ENCODE measurements at regions not wholly inside any gene's neighbourhood (a gene's known extent, or its start where the extent isn't known, plus 50 kb on each side); places are given as distances from the start of the nearest gene placed in this dataset.

DNA sequence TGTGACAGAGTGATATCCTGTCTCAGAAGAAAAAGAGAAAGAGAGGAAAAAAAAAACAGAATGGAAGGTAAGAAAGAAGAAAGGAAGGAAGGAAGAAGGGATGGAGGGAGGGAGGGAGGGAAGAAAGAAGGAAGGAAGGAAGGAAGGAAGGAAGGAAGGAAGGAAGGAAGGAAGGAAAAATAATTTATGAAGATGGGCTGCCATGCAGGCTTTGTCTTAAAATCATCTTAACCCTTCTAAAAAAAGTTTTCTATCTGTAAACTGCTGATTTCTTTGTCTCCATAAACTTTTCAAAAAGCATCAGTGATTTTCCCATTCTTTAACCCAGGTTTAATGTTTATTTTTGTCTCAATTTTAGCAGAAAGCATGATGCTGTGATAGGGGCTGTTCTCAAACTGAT is 1154.1 kb upstream of the CDH6 start:
- H3K27ac Mint-ChIP-seq: no peak overlapping the region
- no peaks in the 10 kb centered on the region for H3K36me3 Mint-ChIP-seq
- ChIA-PET POLR2A (no interaction called here), CTCF (no interaction called here)
- intact Hi-C loops (cut with micrococcal nuclease): no loop called here
- no peaks in the 10 kb centered on the region for H3K27me3 Mint-ChIP-seq
- no peak for DNase-seq
- H3K4me3 Mint-ChIP-seq: no peak overlapping the region
- no peaks in the 10 kb centered on the region for H3K4me1 Mint-ChIP-seq (ENCODE audit: low read depth)
- H3K9me3 Mint-ChIP-seq: peaks cover 3% of the 10 kb centered on the region

DNA sequence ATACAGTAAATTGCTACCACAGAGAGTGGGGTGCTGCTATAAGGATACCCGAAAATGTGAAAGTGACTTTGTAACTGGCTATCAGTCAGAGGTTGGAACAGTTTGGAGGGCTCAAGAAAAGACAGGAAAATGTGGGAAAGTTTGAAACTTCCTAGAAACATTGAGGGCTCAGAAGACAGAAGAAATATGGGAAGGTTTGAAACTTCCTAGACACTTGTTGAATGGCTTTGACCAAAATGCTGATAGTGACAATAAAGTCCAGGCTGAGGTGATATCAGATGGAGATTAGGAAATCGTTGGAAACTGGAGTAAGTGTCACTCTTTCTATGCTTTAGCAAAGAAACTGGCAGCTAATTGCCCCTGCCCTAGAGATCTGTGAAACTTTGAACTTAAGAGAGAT is 1158.6 kb upstream of the CDH6 start:
- intact Hi-C loops (cut with micrococcal nuclease): no loop called here
- H3K4me3 Mint-ChIP-seq: no peak overlapping the region
- H3K36me3 Mint-ChIP-seq: no peaks in the 10 kb centered on the region
- CTCF ChIA-PET: no interaction called here
- no peak for DNase-seq
- H3K27ac Mint-ChIP-seq: no peak overlapping the region
- no peaks in the 10 kb centered on the region for H3K4me1 Mint-ChIP-seq (ENCODE audit: low read depth)
- H3K9me3 Mint-ChIP-seq: peaks cover 3% of the 10 kb centered on the region
- H3K27me3 Mint-ChIP-seq: no peaks in the 10 kb centered on the region
- POLR2A ChIA-PET: no interaction called here

DNA sequence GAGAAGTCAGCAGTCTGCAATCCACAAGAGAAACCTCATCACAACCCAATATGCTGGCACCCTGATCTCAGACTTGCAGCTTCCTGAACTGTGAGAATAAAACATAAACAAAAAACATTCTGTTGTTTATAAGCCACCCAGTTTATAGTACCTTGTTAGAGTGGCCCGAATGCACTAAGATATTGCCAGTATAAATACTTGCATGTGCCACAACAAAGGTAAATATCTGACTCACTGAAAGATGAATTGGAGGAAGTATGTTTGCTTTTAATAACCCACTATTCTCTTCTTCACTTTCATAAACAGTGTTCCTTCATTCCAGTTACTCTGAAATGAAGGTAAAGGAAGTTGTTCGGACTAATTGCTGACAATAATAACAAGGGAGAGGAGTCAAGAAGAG is 1163.4 kb upstream of the CDH6 start:
- Mint-ChIP-seq H3K4me3 (no peak overlapping the region), H3K9me3 (peaks cover 8% of the 10 kb centered on the region), H3K27ac (no peak overlapping the region), H3K36me3 (no peaks in the 10 kb centered on the region), H3K27me3 (no peaks in the 10 kb centered on the region), H3K4me1 (ENCODE audit: low read depth) (no peaks in the 10 kb centered on the region)
- CTCF ChIA-PET: no interaction called here
- intact Hi-C loops (cut with micrococcal nuclease): no loop called here
- POLR2A ChIA-PET: no interaction called here
- no peak for DNase-seq

DNA sequence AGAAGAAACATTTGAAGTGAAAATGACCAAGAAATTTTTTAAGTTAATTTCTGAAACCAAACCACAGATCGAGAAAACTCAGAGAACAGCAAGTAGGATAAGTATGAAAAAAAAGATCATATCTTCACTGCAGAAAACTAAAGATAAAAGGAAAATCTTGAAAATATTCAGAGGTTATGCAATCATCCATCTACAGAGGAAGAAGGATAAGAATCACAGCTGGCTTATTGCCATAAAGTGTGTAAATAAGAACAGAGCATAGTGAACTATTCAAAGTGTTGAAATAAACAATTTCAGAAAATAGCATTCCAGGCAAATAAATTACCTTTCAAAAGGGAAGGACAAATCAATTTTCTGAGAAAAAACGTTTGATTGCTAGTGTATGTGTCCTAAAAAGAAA is 1191.7 kb upstream of the CDH6 start:
- no peak for DNase-seq
- no peaks in the 10 kb centered on the region for H3K27me3 Mint-ChIP-seq
- H3K9me3 Mint-ChIP-seq: peaks cover 29% of the 10 kb centered on the region
- no peaks in the 10 kb centered on the region for H3K36me3 Mint-ChIP-seq
- intact Hi-C loops (cut with micrococcal nuclease): no loop called here
- no peak overlapping the region for H3K27ac Mint-ChIP-seq
- H3K4me1 Mint-ChIP-seq (ENCODE audit: low read depth): no peaks in the 10 kb centered on the region
- ChIA-PET CTCF (no interaction called here), POLR2A (no interaction called here)
- H3K4me3 Mint-ChIP-seq: no peak overlapping the region

DNA sequence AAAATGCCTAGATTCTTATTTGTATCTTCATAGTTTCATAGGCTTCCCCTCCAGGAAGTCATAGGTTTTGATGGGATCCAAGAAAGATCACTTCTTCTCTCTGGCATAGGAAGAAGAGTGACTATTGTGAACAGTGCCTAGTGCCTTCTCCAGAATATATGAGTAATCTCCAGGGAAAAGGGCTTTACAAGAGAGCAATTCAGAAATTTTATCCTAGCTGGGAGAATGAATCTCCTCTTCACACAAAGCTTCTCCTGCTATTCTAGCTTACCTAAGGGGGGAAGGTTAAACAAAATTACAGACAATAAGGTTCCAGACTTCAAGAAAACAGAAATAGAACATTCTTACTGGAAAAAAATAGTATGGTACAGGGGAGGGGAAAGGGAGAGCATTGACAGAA is 1193.3 kb upstream of the CDH6 start:
- POLR2A ChIA-PET: no interaction called here
- H3K9me3 Mint-ChIP-seq: peaks cover 24% of the 10 kb centered on the region
- CTCF ChIA-PET: no interaction called here
- H3K4me3 Mint-ChIP-seq: no peak overlapping the region
- no peak for DNase-seq
- no peaks in the 10 kb centered on the region for H3K27me3 Mint-ChIP-seq
- no peaks in the 10 kb centered on the region for H3K4me1 Mint-ChIP-seq (ENCODE audit: low read depth)
- no peaks in the 10 kb centered on the region for H3K36me3 Mint-ChIP-seq
- no peak overlapping the region for H3K27ac Mint-ChIP-seq
- intact Hi-C loops (cut with micrococcal nuclease): no loop called here

DNA sequence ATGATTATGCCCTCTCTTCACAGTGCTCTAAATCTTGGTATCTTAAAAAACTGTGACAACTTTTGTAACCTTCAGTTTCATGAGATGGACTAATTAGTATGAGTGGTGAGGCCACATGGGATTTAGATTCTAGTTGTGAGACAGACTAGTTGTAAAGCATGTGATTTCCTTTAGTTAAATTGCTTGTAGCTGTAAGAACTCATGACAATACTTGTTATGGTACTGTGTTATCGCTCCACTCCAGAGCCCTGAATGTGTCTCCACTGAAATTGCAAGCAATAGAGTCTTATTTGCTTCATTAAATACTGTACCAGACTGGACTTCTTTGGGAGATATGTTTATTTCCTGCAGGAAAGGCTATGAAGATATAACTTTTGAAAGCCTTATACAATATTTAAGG is 1198.3 kb upstream of the CDH6 start:
- ChIA-PET POLR2A (no interaction called here), CTCF (no interaction called here)
- Mint-ChIP-seq H3K36me3 (no peaks in the 10 kb centered on the region), H3K27me3 (no peaks in the 10 kb centered on the region), H3K27ac (no peak overlapping the region), H3K4me1 (ENCODE audit: low read depth) (no peaks in the 10 kb centered on the region), H3K9me3 (peaks cover 20% of the 10 kb centered on the region), H3K4me3 (no peak overlapping the region)
- DNase-seq: no peak
- intact Hi-C loops (cut with micrococcal nuclease): no loop called here

DNA sequence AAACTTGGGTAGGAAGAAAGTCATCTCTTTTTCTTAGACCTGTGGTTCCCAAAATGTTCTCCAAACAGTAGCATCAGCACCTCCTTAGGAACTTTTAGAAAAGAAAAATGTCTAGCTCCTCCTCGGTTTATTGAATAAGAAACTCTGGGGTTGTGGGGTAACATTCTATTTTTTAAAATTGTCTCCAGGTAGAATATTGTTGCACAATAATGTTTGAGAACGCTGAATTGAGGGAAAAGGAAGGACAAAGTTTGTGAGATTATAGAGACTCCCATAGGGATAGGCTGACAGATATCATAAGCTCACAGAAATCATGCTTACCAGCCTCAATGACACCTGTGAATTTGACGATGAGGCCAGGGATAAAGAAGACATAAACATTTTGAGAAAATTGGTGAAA is 1199.0 kb upstream of the CDH6 start:
- intact Hi-C loops (cut with micrococcal nuclease): no loop called here
- H3K9me3 Mint-ChIP-seq: peaks cover 17% of the 10 kb centered on the region
- ChIA-PET POLR2A (no interaction called here), CTCF (no interaction called here)
- no peaks in the 10 kb centered on the region for H3K27me3 Mint-ChIP-seq
- H3K4me3 Mint-ChIP-seq: no peak overlapping the region
- H3K36me3 Mint-ChIP-seq: no peaks in the 10 kb centered on the region
- H3K4me1 Mint-ChIP-seq (ENCODE audit: low read depth): no peaks in the 10 kb centered on the region
- DNase-seq: no peak
- no peak overlapping the region for H3K27ac Mint-ChIP-seq

DNA sequence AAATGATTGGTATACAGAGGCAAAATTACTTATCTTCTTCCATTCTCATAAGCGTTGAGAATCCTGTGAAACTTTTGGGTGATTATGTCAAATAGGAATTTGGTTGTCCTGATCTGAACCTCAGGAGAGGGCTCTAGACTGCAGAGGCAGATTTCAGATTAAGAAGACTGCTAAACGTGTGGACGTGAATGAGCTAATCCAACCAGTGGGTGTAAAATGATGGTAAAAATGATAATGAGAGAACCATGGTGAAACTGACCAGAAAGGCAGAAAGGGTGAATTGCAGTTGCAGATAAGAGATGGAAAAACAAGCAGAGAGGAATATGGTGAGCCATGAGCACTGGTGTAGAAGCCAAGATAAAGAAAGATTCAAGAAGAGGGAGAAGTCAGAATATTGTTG is 1200.2 kb upstream of the CDH6 start:
- intact Hi-C loops (cut with micrococcal nuclease): no loop called here
- H3K4me1 Mint-ChIP-seq (ENCODE audit: low read depth): no peaks in the 10 kb centered on the region
- H3K27ac Mint-ChIP-seq: no peak overlapping the region
- no peak overlapping the region for H3K4me3 Mint-ChIP-seq
- ChIA-PET CTCF (no interaction called here), POLR2A (no interaction called here)
- DNase-seq: no peak
- no peaks in the 10 kb centered on the region for H3K36me3 Mint-ChIP-seq
- no peaks in the 10 kb centered on the region for H3K27me3 Mint-ChIP-seq
- H3K9me3 Mint-ChIP-seq: peaks cover 15% of the 10 kb centered on the region

DNA sequence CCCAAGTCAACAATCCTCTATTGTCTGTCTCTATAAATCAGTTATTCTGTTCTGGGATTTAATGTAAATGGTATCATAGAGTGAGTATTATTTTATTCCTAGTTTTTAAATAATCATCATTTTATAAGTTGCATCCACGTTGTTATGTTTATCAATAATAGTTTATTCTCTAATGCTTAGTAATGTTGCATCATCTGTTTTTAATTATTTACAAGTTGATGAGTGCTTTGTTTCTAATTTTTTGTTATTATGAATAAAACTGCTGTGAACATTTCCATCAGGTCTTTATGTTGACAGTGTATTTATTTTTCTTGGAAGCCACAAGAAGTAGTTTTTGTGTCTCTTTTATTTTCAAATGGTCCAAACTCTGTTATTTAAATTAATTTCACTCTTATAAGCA is 1201.2 kb upstream of the CDH6 start:
- H3K4me3 Mint-ChIP-seq: no peak overlapping the region
- intact Hi-C loops (cut with micrococcal nuclease): no loop called here

DNA sequence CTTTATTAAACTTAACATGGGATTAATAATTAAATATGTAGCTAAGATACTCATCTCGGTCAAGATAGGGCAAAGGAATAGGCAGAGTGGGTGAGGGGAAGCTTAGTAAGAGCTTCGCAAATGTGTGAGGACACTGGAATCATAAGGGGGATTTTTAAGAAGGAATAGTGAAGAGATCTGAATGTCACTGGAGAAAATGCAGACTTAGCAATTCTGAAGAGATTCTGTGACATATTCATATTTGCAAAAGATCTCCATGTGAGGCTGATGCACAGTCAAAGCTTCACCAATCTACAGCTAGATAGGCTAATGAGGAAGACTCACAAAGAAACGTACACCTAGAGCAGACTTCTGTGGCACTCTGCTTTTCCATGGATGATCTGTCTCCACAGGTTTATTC is 1202.8 kb upstream of the CDH6 start:
- intact Hi-C loops (cut with micrococcal nuclease): no loop called here
- Mint-ChIP-seq H3K27me3 (no peaks in the 10 kb centered on the region), H3K36me3 (no peaks in the 10 kb centered on the region), H3K4me3 (no peak overlapping the region), H3K4me1 (ENCODE audit: low read depth) (no peaks in the 10 kb centered on the region), H3K27ac (no peak overlapping the region), H3K9me3 (peaks cover 11% of the 10 kb centered on the region)
- no peak for DNase-seq
- POLR2A ChIA-PET: no interaction called here
- CTCF ChIA-PET: no interaction called here

More for the DNA sequence above, 1201.2 kb upstream of the CDH6 start:
- no peaks in the 10 kb centered on the region for H3K27me3 Mint-ChIP-seq
- CTCF ChIA-PET: no interaction called here
- no peak overlapping the region for H3K27ac Mint-ChIP-seq
- no peak for DNase-seq
- H3K9me3 Mint-ChIP-seq: peaks cover 11% of the 10 kb centered on the region
- POLR2A ChIA-PET: no interaction called here
- no peaks in the 10 kb centered on the region for H3K4me1 Mint-ChIP-seq (ENCODE audit: low read depth)
- H3K36me3 Mint-ChIP-seq: no peaks in the 10 kb centered on the region

DNA sequence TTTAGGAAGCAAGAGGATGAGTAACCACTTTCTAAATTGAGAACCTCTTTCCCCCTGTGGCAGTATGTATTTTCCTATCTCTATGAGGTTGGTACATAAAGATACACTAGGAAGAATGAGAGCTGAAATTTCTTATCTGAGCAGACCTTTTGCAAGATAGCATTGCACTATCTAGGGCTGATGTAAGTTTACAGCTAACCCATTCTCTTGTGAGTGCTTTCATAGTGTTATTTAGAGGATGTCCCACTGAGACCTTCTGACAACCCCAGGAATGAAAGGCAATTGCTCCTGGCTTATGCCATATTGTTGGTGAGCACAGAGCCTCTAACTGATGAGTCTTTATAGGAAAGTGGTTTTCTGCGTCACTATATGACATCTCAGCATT is 1209.3 kb upstream of the CDH6 start:
- intact Hi-C loops (cut with micrococcal nuclease): no loop called here
- no peak for DNase-seq

DNA sequence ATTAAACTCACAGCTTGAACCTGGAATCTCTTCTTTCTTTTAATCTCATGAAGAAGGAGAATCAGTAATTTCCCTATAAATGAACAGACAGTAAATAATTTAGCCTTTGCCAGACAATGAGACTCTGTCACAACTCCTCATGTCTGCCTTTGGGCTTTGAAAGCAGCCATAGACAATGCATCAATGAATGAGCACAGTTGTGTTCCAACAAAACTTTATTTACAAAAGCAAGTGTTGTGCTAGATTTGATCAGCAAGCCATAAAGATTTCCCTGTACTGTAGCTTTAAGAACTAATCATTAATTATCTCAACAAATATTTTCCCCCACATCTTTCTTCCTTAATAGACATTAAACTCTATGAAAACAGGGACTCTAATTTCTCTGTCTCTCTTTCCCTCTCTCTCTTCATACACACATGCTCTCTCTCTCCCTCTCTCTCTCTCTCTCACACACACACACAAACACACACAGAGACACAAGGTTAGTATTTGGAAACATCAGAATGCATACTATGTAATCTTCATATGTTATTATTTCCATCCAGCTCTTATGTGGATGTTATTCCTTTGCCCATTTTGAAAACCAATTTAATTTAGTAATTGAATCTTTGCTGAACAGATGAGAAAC is 1209.8 kb upstream of the CDH6 start:
- no peak overlapping the region for H3K4me3 Mint-ChIP-seq
- CTCF ChIA-PET: no interaction called here

More for the DNA sequence above, 1209.3 kb upstream of the CDH6 start:
- Mint-ChIP-seq H3K27ac (no peak overlapping the region), H3K27me3 (no peaks in the 10 kb centered on the region), H3K4me1 (ENCODE audit: low read depth) (no peaks in the 10 kb centered on the region), H3K9me3 (peaks cover 11% of the 10 kb centered on the region), H3K4me3 (no peak overlapping the region), H3K36me3 (no peaks in the 10 kb centered on the region)
- POLR2A ChIA-PET: no interaction called here
- CTCF ChIA-PET: no interaction called here

DNA sequence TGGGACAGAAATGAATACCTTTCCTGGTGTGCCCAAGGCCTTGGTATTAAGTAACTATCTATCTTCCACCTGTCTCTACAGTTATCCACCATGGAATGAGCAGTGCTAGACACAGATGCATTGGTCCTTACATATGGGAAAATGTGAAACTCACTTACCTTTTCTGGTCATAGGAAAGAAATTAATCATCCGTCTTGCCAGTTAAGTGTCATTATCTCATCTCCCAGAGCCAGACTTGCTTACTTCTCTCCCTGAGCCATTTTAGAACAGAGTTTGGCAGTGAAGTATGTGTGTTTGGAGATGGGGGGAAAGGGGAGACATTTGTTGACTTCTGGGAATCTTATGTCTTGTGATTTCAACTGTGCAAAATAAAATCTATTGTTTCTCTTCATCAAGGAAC is 1211.0 kb upstream of the CDH6 start:
- Mint-ChIP-seq H3K36me3 (no peaks in the 10 kb centered on the region), H3K27ac (no peak overlapping the region), H3K4me3 (no peak overlapping the region), H3K4me1 (ENCODE audit: low read depth) (no peaks in the 10 kb centered on the region), H3K27me3 (no peaks in the 10 kb centered on the region), H3K9me3 (peaks cover 16% of the 10 kb centered on the region)
- no peak for DNase-seq
- ChIA-PET POLR2A (no interaction called here), CTCF (no interaction called here)
- intact Hi-C loops (cut with micrococcal nuclease): no loop called here

More for the DNA sequence above, 1209.8 kb upstream of the CDH6 start:
- no peaks in the 10 kb centered on the region for H3K36me3 Mint-ChIP-seq
- no peaks in the 10 kb centered on the region for H3K27me3 Mint-ChIP-seq
- DNase-seq: no peak
- intact Hi-C loops (cut with micrococcal nuclease): no loop called here
- H3K4me1 Mint-ChIP-seq (ENCODE audit: low read depth): no peaks in the 10 kb centered on the region
- H3K27ac Mint-ChIP-seq: no peak overlapping the region
- POLR2A ChIA-PET: no interaction called here
- H3K9me3 Mint-ChIP-seq: peaks cover 14% of the 10 kb centered on the region

DNA sequence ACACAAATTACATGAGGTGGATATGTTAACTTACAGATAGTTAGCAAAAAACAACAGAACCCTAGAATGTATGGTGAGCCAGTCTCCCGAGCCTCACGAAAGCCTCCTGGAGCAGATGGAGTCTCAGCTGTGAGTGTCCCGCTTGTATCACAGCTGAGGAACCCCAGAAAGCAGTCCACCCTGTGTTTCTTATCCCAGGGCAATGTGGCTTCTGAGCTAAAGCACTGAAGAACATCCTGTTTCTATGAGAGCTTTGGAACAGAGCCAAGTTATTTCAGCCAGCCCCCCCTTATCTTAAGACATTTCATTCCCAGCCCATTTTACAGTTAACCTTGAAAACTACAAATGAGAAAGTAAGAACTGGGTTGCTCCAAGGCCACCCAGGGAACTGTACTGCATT is 1220.9 kb upstream of the CDH6 start:
- H3K36me3 Mint-ChIP-seq: no peaks in the 10 kb centered on the region
- H3K27me3 Mint-ChIP-seq: no peaks in the 10 kb centered on the region
- ChIA-PET CTCF (no interaction called here), POLR2A (no interaction called here)
- no peak for DNase-seq
- H3K9me3 Mint-ChIP-seq: peaks cover 29% of the 10 kb centered on the region
- H3K4me3 Mint-ChIP-seq: no peak overlapping the region
- intact Hi-C loops (cut with micrococcal nuclease): no loop called here
- H3K27ac Mint-ChIP-seq: no peak overlapping the region
- H3K4me1 Mint-ChIP-seq (ENCODE audit: low read depth): no peaks in the 10 kb centered on the region

All from activated CD4-positive, alpha-beta memory T cell treated with anti-CD3 and anti-CD28 coated beads for 36 hours (primary cell).